ENCODE measurements at regions not wholly inside any gene's neighbourhood (a gene's known extent, or its start where the extent isn't known, plus 50 kb on each side); places are given as distances from the start of the nearest gene placed in this dataset.

DNA sequence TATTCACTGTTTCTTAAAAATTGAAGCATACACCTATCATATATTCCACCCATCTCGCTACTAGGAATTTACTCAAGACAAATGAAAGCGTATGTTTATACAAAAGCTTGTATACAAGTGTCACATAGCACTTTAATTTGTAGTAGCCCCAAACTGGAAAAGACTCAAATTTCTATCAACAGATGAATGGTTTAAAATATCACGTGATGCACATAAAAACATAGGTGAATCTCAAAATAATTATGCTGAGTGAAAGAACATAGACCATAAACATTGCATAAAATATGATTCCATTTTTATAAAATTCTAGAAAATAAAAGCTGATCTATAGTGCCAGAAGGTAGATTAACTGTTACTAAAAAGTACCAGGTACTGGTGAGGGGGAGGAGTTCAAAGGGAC is 392.9 kb upstream of the LRATD1 start:
- no peaks in the 10 kb centered on the region for H3K9me2 ChIP-seq (replicated peaks; ENCODE audit: insufficient read depth, low read length)
- H4K20me1 ChIP-seq (ENCODE audit: insufficient read depth, low read depth, low read length), result no peaks in the 10 kb centered on the region
- no peaks in the 10 kb centered on the region for H3K36me3 ChIP-seq (ENCODE audit: insufficient read depth, low read length)
- no peak overlapping the region for H3K27ac ChIP-seq (ENCODE audit: low read length)
- H3K79me2 ChIP-seq (ENCODE audit: low read length), result no peaks in the 10 kb centered on the region
- H2AFZ ChIP-seq (ENCODE audit: low read length), result no peak overlapping the region
- H3K9ac ChIP-seq (ENCODE audit: low read length), result no peak overlapping the region
- H3K4me3 ChIP-seq (ENCODE audit: low read length), result no peak overlapping the region
- no peaks in the 10 kb centered on the region; the same call in 1 of the 2 replicates for H3K9me3 ChIP-seq (ENCODE audit: low read length)
- no peak overlapping the region for H3K4me2 ChIP-seq (ENCODE audit: low read depth, low read length, poor library complexity, severe bottlenecking)
- DNase-seq, result no peak
- H3K27me3 ChIP-seq (ENCODE audit: low read length), result no peaks in the 10 kb centered on the region
- no peaks in the 10 kb centered on the region for H3K4me1 ChIP-seq (ENCODE audit: low read length)

GRCh38 chr2:14240868-14241267 is 391.6 kb upstream of the LRATD1 start:
- Histone ChIP-seq H3K9ac (ENCODE audit: low read length) (no peak overlapping the region), H3K79me2 (ENCODE audit: low read length) (no peaks in the 10 kb centered on the region), H3K9me3 (ENCODE audit: low read length) (no peaks in the 10 kb centered on the region; the same call in 1 of the 2 replicates), H3K27me3 (ENCODE audit: low read length) (no peaks in the 10 kb centered on the region), H3K9me2 (replicated peaks; ENCODE audit: insufficient read depth, low read length) (no peaks in the 10 kb centered on the region), H3K27ac (ENCODE audit: low read length) (no peak overlapping the region), H3K4me2 (ENCODE audit: low read depth, low read length, poor library complexity, severe bottlenecking) (no peak overlapping the region), H2AFZ (ENCODE audit: low read length) (no peak overlapping the region), H4K20me1 (ENCODE audit: insufficient read depth, low read depth, low read length) (no peaks in the 10 kb centered on the region), H3K36me3 (ENCODE audit: insufficient read depth, low read length) (no peaks in the 10 kb centered on the region), H3K4me1 (ENCODE audit: low read length) (no peaks in the 10 kb centered on the region), H3K4me3 (ENCODE audit: low read length) (no peak overlapping the region)
- DNase-seq, result no peak

DNA sequence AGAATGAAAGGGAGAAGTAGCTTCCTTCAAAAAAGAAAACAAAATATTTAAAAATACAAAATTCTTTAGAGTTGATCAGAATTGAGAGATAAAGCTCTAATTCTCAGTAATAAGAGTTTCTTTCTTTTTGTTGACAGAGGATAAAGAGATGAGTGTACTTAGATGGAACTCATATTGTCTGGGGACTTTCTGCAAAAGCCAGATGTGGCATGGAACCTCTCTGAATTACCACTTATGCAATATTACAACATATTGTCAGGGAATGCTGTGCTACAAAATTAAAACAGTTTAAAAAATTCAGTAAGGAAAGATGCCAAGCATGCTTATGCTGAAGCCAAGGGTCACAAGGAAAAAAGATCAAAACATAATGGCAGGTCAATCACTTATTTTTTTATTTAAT is 386.6 kb upstream of the LRATD1 start:
- Histone ChIP-seq H3K4me1 (ENCODE audit: low read length) (no peaks in the 10 kb centered on the region), H3K9ac (ENCODE audit: low read length) (no peak overlapping the region), H2AFZ (ENCODE audit: low read length) (no peak overlapping the region), H3K9me3 (ENCODE audit: low read length) (peaks cover 3% of the 10 kb centered on the region), H3K27ac (ENCODE audit: low read length) (no peak overlapping the region), H3K79me2 (ENCODE audit: low read length) (no peaks in the 10 kb centered on the region), H3K4me2 (ENCODE audit: low read depth, low read length, poor library complexity, severe bottlenecking) (no peak overlapping the region), H3K4me3 (ENCODE audit: low read length) (no peak overlapping the region), H3K36me3 (ENCODE audit: insufficient read depth, low read length) (no peaks in the 10 kb centered on the region), H3K27me3 (ENCODE audit: low read length) (no peaks in the 10 kb centered on the region), H3K9me2 (replicated peaks; ENCODE audit: insufficient read depth, low read length) (no peaks in the 10 kb centered on the region), H4K20me1 (ENCODE audit: insufficient read depth, low read depth, low read length) (no peaks in the 10 kb centered on the region)
- no peak for DNase-seq

GRCh38 chr2:14255135-14255820 is 377.2 kb upstream of the LRATD1 start:
- DNase-seq, result no peak

GRCh38 chr2:14256890-14257289 is 375.6 kb upstream of the LRATD1 start:
- H3K79me2 ChIP-seq (ENCODE audit: low read length), result no peaks in the 10 kb centered on the region
- no peak overlapping the region for H3K4me2 ChIP-seq (ENCODE audit: low read depth, low read length, poor library complexity, severe bottlenecking)
- no peaks in the 10 kb centered on the region for H3K27me3 ChIP-seq (ENCODE audit: low read length)
- no peak overlapping the region for H2AFZ ChIP-seq (ENCODE audit: low read length)
- no peak overlapping the region for H3K27ac ChIP-seq (ENCODE audit: low read length)
- H3K9ac ChIP-seq (ENCODE audit: low read length), result no peak overlapping the region
- no peak overlapping the region for H3K4me3 ChIP-seq (ENCODE audit: low read length)
- H3K9me3 ChIP-seq (ENCODE audit: low read length), result peaks cover 5% of the 10 kb centered on the region; the same call in 1 of the 2 replicates
- no peaks in the 10 kb centered on the region for H4K20me1 ChIP-seq (ENCODE audit: insufficient read depth, low read depth, low read length)
- no peak for DNase-seq
- no peaks in the 10 kb centered on the region for H3K9me2 ChIP-seq (replicated peaks; ENCODE audit: insufficient read depth, low read length)
- H3K36me3 ChIP-seq (ENCODE audit: insufficient read depth, low read length), result no peaks in the 10 kb centered on the region
- H3K4me1 ChIP-seq (ENCODE audit: low read length), result no peaks in the 10 kb centered on the region

More at GRCh38 chr2:14255135-14255820, 377.2 kb upstream of the LRATD1 start:
- Histone ChIP-seq H3K27me3 (ENCODE audit: low read length) (no peaks in the 10 kb centered on the region), H3K4me1 (ENCODE audit: low read length) (no peaks in the 10 kb centered on the region), H3K79me2 (ENCODE audit: low read length) (no peaks in the 10 kb centered on the region), H3K36me3 (ENCODE audit: insufficient read depth, low read length) (no peaks in the 10 kb centered on the region), H2AFZ (ENCODE audit: low read length) (no peak overlapping the region), H3K27ac (ENCODE audit: low read length) (no peak overlapping the region), H3K4me2 (ENCODE audit: low read depth, low read length, poor library complexity, severe bottlenecking) (no peak overlapping the region), H4K20me1 (ENCODE audit: insufficient read depth, low read depth, low read length) (no peaks in the 10 kb centered on the region), H3K9me2 (replicated peaks; ENCODE audit: insufficient read depth, low read length) (no peaks in the 10 kb centered on the region), H3K9ac (ENCODE audit: low read length) (no peak overlapping the region), H3K4me3 (ENCODE audit: low read length) (no peak overlapping the region), H3K9me3 (ENCODE audit: low read length) (peaks cover 5% of the 10 kb centered on the region; the same call in 1 of the 2 replicates)

DNA sequence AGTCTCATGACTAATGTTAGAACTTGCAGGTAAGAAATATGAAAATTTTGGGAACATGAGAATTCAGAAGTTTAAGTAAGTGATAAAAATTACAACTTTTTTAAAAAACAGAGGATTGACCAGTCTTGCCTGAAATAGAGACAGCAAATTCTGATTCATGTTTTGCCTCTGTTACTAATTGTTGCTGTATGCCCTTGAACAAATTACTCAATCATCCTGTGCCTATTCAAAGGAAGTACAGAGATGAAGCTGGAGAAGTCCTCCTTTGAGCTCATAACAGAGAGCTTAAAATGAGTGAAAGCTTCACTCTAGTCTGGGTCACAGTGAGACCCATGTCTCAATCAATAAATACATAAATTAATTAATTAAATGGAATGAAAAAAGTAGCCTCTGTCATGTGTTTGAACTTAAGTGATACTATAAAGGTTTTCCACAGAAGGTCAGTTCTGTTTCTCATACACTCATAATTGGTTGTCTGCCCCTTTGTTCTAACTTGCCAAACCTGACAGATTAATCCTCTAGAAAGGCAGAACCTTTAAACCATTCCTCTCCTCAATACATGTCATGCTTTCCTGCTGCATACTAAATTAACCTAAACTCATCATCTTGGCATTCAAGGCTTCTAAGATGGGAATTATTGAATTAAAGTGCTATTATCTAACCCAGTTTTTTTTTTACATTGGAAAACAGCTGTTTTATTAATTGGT is 374.6 kb upstream of the LRATD1 start:
- H3K27ac ChIP-seq (ENCODE audit: low read length), result no peak overlapping the region
- H4K20me1 ChIP-seq (ENCODE audit: insufficient read depth, low read depth, low read length), result no peaks in the 10 kb centered on the region
- no peaks in the 10 kb centered on the region for H3K27me3 ChIP-seq (ENCODE audit: low read length)
- no peaks in the 10 kb centered on the region for H3K9me2 ChIP-seq (replicated peaks; ENCODE audit: insufficient read depth, low read length)
- H2AFZ ChIP-seq (ENCODE audit: low read length), result no peak overlapping the region
- H3K79me2 ChIP-seq (ENCODE audit: low read length), result no peaks in the 10 kb centered on the region
- no peak overlapping the region for H3K4me2 ChIP-seq (ENCODE audit: low read depth, low read length, poor library complexity, severe bottlenecking)
- no peaks in the 10 kb centered on the region for H3K4me1 ChIP-seq (ENCODE audit: low read length)
- peaks cover 5% of the 10 kb centered on the region; the same call in 1 of the 2 replicates for H3K9me3 ChIP-seq (ENCODE audit: low read length)
- H3K9ac ChIP-seq (ENCODE audit: low read length), result no peak overlapping the region
- H3K4me3 ChIP-seq (ENCODE audit: low read length), result no peak overlapping the region
- DNase-seq, result no peak
- no peaks in the 10 kb centered on the region for H3K36me3 ChIP-seq (ENCODE audit: insufficient read depth, low read length)

DNA sequence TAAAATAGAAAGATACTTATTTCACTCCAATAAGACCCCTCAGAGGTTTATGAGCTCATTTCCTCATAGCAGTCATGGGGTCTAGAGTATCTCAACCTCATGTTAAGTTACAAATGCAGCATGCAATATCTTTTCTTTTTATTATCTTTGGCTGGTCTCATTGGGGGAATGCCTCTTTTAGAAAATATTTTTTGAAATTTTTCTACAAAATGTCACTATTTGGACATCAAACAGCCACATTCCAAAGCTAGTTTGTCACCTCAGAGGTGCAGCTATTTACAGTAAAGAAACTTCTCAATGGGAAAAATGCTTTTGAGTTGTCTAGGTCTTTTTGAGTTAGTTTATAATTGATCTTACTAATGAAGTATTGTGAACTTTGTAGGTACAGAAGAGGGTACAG is 370.7 kb upstream of the LRATD1 start:
- Histone ChIP-seq H3K9me3 (ENCODE audit: low read length) (peaks cover 3% of the 10 kb centered on the region; the same call in 1 of the 2 replicates), H4K20me1 (ENCODE audit: insufficient read depth, low read depth, low read length) (no peaks in the 10 kb centered on the region), H2AFZ (ENCODE audit: low read length) (no peak overlapping the region), H3K9ac (ENCODE audit: low read length) (no peak overlapping the region), H3K4me2 (ENCODE audit: low read depth, low read length, poor library complexity, severe bottlenecking) (no peak overlapping the region), H3K27ac (ENCODE audit: low read length) (no peak overlapping the region), H3K9me2 (replicated peaks; ENCODE audit: insufficient read depth, low read length) (no peaks in the 10 kb centered on the region), H3K36me3 (ENCODE audit: insufficient read depth, low read length) (no peaks in the 10 kb centered on the region), H3K4me3 (ENCODE audit: low read length) (no peak overlapping the region), H3K27me3 (ENCODE audit: low read length) (no peaks in the 10 kb centered on the region), H3K79me2 (ENCODE audit: low read length) (no peaks in the 10 kb centered on the region), H3K4me1 (ENCODE audit: low read length) (no peaks in the 10 kb centered on the region)
- DNase-seq, result no peak

DNA sequence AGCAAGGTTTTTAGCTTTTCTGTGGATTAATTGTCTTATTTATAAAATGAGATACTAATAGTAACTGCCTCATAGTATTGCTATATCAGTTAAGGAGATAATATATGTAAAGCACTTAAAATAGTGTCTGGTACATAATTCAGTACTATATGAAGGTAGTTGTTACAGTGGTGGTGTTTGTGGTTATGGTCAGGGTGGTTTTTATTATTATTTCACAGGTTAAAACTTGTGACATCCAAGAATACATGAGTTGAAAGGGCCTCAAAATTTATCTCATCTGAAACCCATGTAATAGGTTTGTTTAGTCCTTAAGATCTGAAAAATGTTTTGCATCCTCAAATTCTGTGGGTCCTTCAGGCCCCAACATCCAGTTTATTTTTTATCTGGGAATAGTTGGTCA is 369.5 kb upstream of the LRATD1 start:
- H3K9me2 ChIP-seq (replicated peaks; ENCODE audit: insufficient read depth, low read length), result no peaks in the 10 kb centered on the region
- no peaks in the 10 kb centered on the region for H3K79me2 ChIP-seq (ENCODE audit: low read length)
- no peak overlapping the region for H3K9ac ChIP-seq (ENCODE audit: low read length)
- no peaks in the 10 kb centered on the region for H3K27me3 ChIP-seq (ENCODE audit: low read length)
- no peak overlapping the region for H3K27ac ChIP-seq (ENCODE audit: low read length)
- DNase-seq, result no peak
- no peak overlapping the region for H2AFZ ChIP-seq (ENCODE audit: low read length)
- no peaks in the 10 kb centered on the region for H4K20me1 ChIP-seq (ENCODE audit: insufficient read depth, low read depth, low read length)
- no peak overlapping the region for H3K4me3 ChIP-seq (ENCODE audit: low read length)
- H3K4me1 ChIP-seq (ENCODE audit: low read length), result no peaks in the 10 kb centered on the region
- no peaks in the 10 kb centered on the region for H3K36me3 ChIP-seq (ENCODE audit: insufficient read depth, low read length)
- no peaks in the 10 kb centered on the region for H3K9me3 ChIP-seq (ENCODE audit: low read length)
- no peak overlapping the region for H3K4me2 ChIP-seq (ENCODE audit: low read depth, low read length, poor library complexity, severe bottlenecking)

Measured in Karpas-422 (cell line).